ENCODE measurements at regions not wholly inside any gene's neighbourhood (a gene's known extent, or its start where the extent isn't known, plus 50 kb on each side); places are given as distances from the start of the nearest gene placed in this dataset.

DNA sequence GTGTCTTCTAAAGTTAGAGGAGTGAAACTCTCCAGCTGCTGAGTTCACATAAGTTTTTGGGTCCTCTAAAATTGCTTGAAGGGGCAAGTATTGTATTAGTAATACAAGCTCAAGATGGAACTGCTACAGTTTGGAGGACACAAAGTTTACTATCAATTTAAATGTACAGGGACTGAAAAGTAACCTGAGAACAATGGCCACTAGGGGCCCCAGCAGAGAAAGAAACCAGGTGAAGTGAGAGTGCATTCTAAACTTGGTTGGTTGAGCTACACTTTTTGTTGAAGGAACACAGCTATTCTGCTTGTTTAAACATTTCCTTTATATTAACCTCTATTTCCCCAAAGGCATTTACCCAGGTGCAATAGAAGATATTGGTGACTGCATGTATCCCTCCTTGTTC lies 755.5 kb downstream of the GBE1 start:
- no peak for TF ChIP-seq POLR2A (IDR thresholded peaks at IDR 0.05)
- no peak for TF ChIP-seq CTCF (IDR thresholded peaks at IDR 0.05)

All from heart left ventricle (tissue), 13 donors.